Ureter (tissue), 1 donor: ENCODE measurements at regions not wholly inside any gene's neighbourhood (a gene's known extent, or its start where the extent isn't known, plus 50 kb on each side); places are given as distances from the start of the nearest gene placed in this dataset.

Experiments used
- DNase-seq: peaks from one replicate; pipeline ENCODE4 v3.0.0-alpha.2; 2020; ENCODE audit warnings: low spot score
- donor health status: DM: yes; HTN: yes; CAD: no.

DNA sequence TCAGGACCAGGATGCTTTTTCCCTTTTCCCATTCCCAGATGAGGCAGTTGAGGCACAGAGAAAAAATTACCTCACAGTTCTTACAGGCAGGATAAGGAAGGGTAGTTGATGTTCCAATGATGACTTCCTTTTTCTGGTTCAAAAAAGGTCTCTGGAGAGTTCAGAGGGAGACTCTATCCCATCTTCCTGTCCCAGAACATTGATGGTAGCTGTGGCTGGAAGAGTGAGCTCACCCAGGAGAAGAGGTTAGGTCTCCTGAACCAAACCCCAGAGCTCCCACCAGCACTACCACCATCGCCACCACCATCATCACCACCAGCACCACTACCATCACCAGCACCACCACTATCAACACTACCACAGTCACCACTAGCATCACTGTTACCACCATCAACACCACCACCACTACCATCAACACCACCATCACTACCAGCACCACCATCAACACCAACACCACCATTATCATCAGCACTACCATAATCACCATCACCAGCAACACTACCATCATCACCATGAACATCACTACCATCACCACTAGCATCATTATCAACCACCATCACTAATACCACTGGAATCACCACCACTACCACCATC, 105.5 kb upstream of the RUNX3 start:
- DNase-seq = no peak

GRCh38 chr1:25034736-25035522, 104.9 kb upstream of the RUNX3 start:
- no peak for DNase-seq

- no peak for DNase-seq
Measured at GRCh38 chr1:25033828-25034705, 104.0 kb upstream of the RUNX3 start.

DNA sequence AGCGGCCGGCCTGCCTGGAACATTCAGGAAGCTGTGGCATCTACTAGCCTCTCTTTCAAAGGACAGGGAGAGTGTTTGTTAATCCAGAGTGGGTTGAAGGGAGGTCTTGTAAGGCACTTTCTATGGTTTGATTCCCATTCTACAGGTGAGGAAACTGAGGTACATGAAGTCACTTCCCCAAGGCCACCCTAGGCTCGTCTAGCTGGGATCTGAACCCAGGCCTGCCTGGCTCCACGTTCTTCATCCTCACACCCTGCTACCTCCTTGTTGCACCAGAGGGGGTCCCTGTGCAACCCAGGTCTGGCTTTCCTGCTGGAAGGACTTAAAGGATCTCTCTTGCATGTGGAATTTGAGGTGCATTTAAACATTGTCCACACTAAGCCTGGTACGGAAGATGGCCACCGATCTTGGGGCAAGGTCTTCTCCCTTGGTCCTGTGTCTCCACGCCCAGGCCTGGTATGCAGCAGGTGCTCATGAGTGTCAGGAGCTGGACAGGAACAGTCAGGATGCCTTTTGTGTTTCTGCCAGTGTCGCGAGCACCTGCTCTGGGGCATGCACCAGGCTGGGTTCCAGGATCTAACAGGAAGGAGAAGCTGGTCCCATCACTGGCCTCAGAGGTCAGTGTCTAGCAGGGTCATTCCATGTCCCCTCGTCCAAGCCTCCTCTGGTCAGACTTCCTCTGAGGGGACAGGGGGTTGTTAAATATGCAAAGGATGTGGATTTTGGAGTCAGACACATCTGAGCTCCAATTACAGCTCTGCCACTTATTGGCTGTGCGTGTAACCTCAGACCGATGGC, 103.2 kb upstream of the RUNX3 start:
- DNase-seq = no peak

- no peak for DNase-seq
Measured at GRCh38 chr1:25031966-25032667, 102.0 kb upstream of the RUNX3 start.

DNA sequence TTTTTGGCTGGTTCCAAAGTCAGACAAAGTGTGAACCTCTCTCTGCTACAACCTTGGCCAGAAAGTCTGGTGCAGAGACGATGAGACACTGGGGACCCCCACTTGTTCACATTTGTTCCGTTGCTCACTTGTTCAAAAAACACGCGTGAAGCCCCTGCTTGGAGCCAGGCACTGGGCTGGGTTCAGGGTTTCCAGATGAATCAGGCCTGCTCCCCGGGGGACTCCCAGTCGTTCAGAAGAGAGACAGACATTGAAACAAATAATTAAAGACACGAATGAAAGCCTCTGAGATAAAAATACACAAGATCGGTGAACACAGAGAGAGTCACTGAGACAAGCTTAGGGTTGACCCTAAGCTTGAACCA, 101.5 kb upstream of the RUNX3 start:
- no peak for DNase-seq

GRCh38 chr1:25030674-25031589, 100.9 kb upstream of the RUNX3 start:
- DNase-seq = no peak

DNA sequence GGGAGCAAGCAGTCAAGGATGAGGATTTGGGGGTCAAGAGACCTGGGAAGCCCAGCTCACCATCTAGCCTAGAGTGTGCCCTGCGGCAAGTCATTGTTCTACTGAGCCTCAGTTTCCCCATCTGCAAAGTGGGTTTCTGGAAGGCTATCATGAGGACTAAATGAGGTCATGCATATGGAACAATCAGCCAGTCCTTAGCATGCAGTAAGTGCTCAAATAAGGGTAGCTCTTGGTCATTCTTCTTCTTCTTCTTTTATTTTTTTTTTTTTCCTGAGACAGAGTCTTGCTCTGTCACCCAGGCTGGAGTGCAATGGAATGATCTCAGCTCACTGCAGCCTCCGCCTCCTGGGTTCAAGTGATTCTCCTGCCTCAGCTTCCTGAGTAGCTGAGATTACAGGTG, 99.9 kb upstream of the RUNX3 start:
- DNase-seq = no peak

GRCh38 chr1:25028907-25029599, 99.0 kb upstream of the RUNX3 start:
- no peak for DNase-seq

DNA sequence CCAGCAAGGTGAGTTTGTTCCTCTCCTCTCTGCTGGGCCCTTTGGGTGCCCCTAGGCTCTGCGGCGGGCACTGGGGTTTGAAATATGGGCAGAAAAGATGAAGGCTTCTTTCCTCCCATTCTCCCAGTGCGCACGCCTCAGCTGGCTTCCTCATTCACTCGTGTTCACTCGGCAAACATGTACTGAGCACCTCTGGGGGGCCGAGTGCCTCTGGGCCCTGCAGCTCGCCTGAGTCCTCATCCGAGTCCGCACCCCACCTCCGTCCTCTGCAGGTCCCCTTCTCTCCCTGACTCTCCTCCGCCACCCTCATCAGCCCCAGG, 98.5 kb upstream of the RUNX3 start:
- DNase-seq = no peak

- DNase-seq = no peak
Measured at GRCh38 chr1:25027822-25028586, 97.9 kb upstream of the RUNX3 start.

GRCh38 chr1:25026730-25027450, 96.8 kb upstream of the RUNX3 start:
- no peak for DNase-seq

GRCh38 chr1:25026304-25026703, 96.2 kb upstream of the RUNX3 start:
- DNase-seq = no peak

DNA sequence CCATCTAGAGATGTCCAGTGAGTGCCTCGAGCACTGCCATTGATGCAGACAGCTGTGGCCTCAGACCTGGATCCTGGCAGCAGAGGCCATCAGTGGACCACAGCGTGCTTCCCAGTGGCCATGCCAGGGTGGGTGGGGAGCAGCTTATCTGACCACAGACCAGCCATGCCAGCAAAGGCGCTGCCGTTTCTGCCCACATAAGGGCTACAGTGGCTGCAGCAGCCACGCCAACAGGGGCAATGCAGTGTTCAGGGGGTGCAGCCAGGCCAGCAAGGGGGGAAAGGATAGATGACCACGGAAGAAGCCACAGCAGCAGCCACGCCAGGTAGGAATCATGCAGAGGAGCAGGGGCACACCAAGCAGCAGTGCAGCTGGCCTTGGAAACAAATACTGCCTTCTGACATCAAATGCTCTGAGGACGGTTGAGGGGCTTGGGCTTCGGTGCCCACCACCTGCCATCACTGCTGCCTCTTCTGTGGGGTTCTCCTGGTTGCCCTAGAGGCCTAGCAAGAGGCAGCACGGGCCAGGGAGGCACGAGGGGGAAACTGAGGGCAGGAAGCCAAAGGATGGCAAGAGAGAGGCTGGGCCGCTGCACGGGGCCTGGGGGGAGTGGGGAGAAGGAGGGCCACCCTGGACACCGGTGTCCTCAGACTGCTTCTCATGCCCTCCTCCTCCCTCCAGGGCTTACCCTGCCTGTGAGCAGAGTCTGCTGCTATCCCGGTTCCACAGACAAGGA, 94.7 kb upstream of the RUNX3 start:
- no peak for DNase-seq

DNA sequence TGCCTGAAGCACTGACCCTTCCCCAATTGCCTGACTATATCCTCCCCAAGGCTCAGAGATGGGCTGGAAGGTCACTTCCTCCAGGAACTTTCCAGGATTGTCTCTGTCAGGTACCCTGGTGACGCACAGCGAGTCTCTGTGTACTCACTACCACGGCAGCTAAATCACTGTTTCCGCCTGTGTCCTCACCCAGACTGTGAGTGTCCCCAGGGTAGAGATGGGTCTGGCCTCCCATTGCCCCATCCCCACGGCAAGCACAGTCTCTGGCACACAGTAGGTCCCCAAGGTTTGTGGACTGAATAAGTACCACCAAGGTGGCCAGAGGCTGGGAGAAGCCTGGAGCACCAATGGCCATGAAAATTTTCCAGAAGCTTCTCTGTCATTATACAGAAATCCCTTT, 93.8 kb upstream of the RUNX3 start:
- DNase-seq = no peak

- DNase-seq = no peak
Measured at GRCh38 chr1:25023190-25023578, 93.1 kb upstream of the RUNX3 start.

- peak; percentile 78 for DNase-seq
Measured at GRCh38 chr1:25022361-25023189, 92.5 kb upstream of the RUNX3 start.
